ENCODE measurements at regions not wholly inside any gene's neighbourhood (a gene's known extent, or its start where the extent isn't known, plus 50 kb on each side); places are given as distances from the start of the nearest gene placed in this dataset.

DNA sequence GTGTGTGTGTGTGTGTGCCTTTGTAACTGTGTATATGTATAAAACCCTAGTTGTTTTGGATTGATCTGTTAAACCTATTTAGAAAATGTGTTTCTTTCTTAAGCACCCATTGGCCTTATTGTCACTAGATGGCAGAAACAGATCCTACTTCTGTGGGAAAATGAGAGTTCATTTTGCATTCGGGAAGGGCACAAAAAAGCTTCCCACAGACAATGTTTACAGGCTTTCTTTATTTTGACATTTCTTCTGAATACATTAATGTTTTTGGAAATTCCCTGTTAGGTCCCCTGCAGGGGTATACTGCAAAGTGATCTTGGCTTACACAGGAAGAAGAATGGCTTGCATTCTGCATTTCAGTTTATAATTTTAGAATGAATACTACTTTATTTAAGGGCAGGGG, 481.8 kb upstream of the ARRDC3 start:
- intact Hi-C loops (cut with DNase I) = no loop called here
- no peaks in the 10 kb centered on the region for H3K27me3 ChIP-seq (ENCODE audit: control insufficient read depth, insufficient read depth, low read length)
- no peaks in the 10 kb centered on the region for H3K9me3 ChIP-seq (ENCODE audit: control insufficient read depth in 2 of 3, insufficient read depth in 1 of 3, low read length in 3 of 3)
- no peak overlapping the region for H3K9ac ChIP-seq (ENCODE audit: low read length in 3 of 3)
- FAIRE-seq (no peak), DNase-seq (peak in 2 of 5 donors; percentile 7 to 9)
- H3K36me3 ChIP-seq (ENCODE audit: control insufficient read depth in 2 of 3, insufficient read depth in 3 of 3, low read length in 3 of 3) = no peaks in the 10 kb centered on the region
- TF ChIP-seq, protein P1, sequence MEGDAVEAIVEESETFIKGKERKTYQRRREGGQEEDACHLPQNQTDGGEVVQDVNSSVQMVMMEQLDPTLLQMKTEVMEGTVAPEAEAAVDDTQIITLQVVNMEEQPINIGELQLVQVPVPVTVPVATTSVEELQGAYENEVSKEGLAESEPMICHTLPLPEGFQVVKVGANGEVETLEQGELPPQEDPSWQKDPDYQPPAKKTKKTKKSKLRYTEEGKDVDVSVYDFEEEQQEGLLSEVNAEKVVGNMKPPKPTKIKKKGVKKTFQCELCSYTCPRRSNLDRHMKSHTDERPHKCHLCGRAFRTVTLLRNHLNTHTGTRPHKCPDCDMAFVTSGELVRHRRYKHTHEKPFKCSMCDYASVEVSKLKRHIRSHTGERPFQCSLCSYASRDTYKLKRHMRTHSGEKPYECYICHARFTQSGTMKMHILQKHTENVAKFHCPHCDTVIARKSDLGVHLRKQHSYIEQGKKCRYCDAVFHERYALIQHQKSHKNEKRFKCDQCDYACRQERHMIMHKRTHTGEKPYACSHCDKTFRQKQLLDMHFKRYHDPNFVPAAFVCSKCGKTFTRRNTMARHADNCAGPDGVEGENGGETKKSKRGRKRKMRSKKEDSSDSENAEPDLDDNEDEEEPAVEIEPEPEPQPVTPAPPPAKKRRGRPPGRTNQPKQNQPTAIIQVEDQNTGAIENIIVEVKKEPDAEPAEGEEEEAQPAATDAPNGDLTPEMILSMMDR (IDR thresholded peaks at IDR 0.05; ENCODE audit: borderline replicate concordance, extremely low read depth, insufficient read depth) = no peak
- H3K4me3 ChIP-seq (ENCODE audit: low read length in 3 of 3) = no peak overlapping the region
- no peak overlapping the region for H3K27ac ChIP-seq (ENCODE audit: low read depth in 2 of 2, low read length in 2 of 2)
- H3K4me1 ChIP-seq (ENCODE audit: control insufficient read depth in 2 of 3, insufficient read depth in 2 of 3, low read depth in 1 of 3, low read length in 3 of 3) = no peaks in the 10 kb centered on the region

GRCh38 chr5:91851670-91852069, 468.6 kb upstream of the ARRDC3 start:
- FAIRE-seq (no peak), DNase-seq (no peak)
- no peak overlapping the region for H3K9ac ChIP-seq (ENCODE audit: low read length in 3 of 3)
- no peaks in the 10 kb centered on the region for H3K36me3 ChIP-seq (ENCODE audit: control insufficient read depth in 2 of 3, insufficient read depth in 3 of 3, low read length in 3 of 3)
- H3K9me3 ChIP-seq (ENCODE audit: control insufficient read depth in 2 of 3, insufficient read depth in 1 of 3, low read length in 3 of 3) = no peaks in the 10 kb centered on the region
- no peak overlapping the region for H3K27ac ChIP-seq (ENCODE audit: low read depth in 2 of 2, low read length in 2 of 2)
- TF ChIP-seq, protein P1 (IDR thresholded peaks at IDR 0.05; ENCODE audit: borderline replicate concordance, extremely low read depth, insufficient read depth) = no peak
- intact Hi-C loops (cut with DNase I) = no loop called here
- no peaks in the 10 kb centered on the region for H3K27me3 ChIP-seq (ENCODE audit: control insufficient read depth, insufficient read depth, low read length)
- H3K4me3 ChIP-seq (ENCODE audit: low read length in 3 of 3) = no peak overlapping the region
- no peaks in the 10 kb centered on the region for H3K4me1 ChIP-seq (ENCODE audit: control insufficient read depth in 2 of 3, insufficient read depth in 2 of 3, low read depth in 1 of 3, low read length in 3 of 3)

DNA sequence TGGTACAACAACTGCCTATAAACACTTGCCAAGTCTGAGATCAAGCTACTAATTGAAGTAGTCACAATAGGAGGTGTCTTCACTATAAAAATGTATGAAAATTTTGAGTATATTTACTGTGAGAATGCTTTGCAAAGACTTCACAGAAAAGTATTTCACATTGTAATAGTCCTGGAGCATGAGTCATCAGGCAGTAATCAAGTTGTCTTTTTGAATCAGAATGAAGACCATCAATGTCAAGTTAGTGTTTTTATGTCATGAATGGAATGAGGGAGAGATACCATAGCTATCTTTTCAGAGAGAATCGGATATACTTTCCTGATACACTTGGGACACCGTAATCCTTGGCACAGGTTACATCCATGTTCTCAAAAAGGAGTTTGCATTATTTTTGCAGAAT, 466.9 kb upstream of the ARRDC3 start:
- TF ChIP-seq, protein P1 (IDR thresholded peaks at IDR 0.05; ENCODE audit: borderline replicate concordance, extremely low read depth, insufficient read depth) = no peak
- intact Hi-C loops (cut with DNase I) = no loop called here
- FAIRE-seq (no peak), DNase-seq (no peak)
- Histone ChIP-seq H3K4me1 (ENCODE audit: control insufficient read depth in 2 of 3, insufficient read depth in 2 of 3, low read depth in 1 of 3, low read length in 3 of 3) (no peaks in the 10 kb centered on the region), H3K9ac (ENCODE audit: low read length in 3 of 3) (no peak overlapping the region), H3K4me3 (ENCODE audit: low read length in 3 of 3) (no peak overlapping the region), H3K9me3 (ENCODE audit: control insufficient read depth in 2 of 3, insufficient read depth in 1 of 3, low read length in 3 of 3) (no peaks in the 10 kb centered on the region), H3K27me3 (ENCODE audit: control insufficient read depth, insufficient read depth, low read length) (no peaks in the 10 kb centered on the region), H3K36me3 (ENCODE audit: control insufficient read depth in 2 of 3, insufficient read depth in 3 of 3, low read length in 3 of 3) (no peaks in the 10 kb centered on the region), H3K27ac (ENCODE audit: low read depth in 2 of 2, low read length in 2 of 2) (no peak overlapping the region)

DNA sequence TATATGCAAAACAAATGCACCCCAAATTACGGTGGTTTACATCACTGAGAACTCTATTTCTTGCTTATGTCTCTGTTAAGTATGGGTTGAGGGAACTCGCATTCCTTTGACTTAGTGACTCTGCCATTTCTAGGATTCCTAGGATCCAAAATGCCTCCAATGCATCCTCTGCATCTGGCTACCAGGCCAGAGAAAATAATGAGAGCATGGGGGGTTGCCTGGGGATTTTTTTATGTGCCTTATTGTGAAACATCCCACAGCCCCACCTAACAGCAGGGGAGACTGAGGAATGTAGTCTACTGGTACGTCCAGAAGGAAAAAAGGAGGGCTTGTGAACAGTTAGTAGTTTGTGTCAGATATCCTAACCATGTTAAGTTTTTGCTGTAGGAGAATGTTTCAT, 466.0 kb upstream of the ARRDC3 start:
- intact Hi-C loops (cut with DNase I) = no loop called here
- Histone ChIP-seq H3K27me3 (ENCODE audit: control insufficient read depth, insufficient read depth, low read length) (no peaks in the 10 kb centered on the region), H3K27ac (ENCODE audit: low read depth in 2 of 2, low read length in 2 of 2) (no peak overlapping the region), H3K4me3 (ENCODE audit: low read length in 3 of 3) (no peak overlapping the region), H3K36me3 (ENCODE audit: control insufficient read depth in 2 of 3, insufficient read depth in 3 of 3, low read length in 3 of 3) (no peaks in the 10 kb centered on the region), H3K9ac (ENCODE audit: low read length in 3 of 3) (no peak overlapping the region), H3K9me3 (ENCODE audit: control insufficient read depth in 2 of 3, insufficient read depth in 1 of 3, low read length in 3 of 3) (no peaks in the 10 kb centered on the region), H3K4me1 (ENCODE audit: control insufficient read depth in 2 of 3, insufficient read depth in 2 of 3, low read depth in 1 of 3, low read length in 3 of 3) (no peaks in the 10 kb centered on the region)
- TF ChIP-seq, protein P1 (IDR thresholded peaks at IDR 0.05; ENCODE audit: borderline replicate concordance, extremely low read depth, insufficient read depth) = no peak
- no peak for FAIRE-seq
- no peak for DNase-seq
